H4 (cell line): ENCODE measurements at regions not wholly inside any gene's neighbourhood (a gene's known extent, or its start where the extent isn't known, plus 50 kb on each side); places are given as distances from the start of the nearest gene placed in this dataset.

Source experiments
- DNase-seq: peaks from one replicate; pipeline ENCODE4 v3.0.0-alpha.2; 2015; ENCODE audit warnings: low spot score

DNA sequence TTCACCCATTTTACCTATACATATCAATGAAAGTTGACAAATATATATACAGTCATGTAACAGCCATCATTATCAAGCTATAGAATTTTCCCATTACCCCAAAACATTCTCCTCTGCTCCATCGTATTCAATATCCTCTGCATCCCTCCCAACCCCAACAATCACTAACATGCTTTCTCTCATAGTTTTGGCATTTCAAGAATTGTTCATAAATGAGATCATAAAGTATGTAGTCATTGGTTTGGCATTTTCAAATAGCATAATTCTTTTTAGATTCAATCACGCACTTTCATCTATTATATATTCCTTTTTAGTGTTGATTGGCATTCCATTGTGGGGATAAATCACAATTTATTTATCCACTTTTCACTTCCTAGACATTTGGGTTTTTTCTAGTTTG lies 866.0 kb upstream of the TMEM132C start:
- no peak for DNase-seq

DNA sequence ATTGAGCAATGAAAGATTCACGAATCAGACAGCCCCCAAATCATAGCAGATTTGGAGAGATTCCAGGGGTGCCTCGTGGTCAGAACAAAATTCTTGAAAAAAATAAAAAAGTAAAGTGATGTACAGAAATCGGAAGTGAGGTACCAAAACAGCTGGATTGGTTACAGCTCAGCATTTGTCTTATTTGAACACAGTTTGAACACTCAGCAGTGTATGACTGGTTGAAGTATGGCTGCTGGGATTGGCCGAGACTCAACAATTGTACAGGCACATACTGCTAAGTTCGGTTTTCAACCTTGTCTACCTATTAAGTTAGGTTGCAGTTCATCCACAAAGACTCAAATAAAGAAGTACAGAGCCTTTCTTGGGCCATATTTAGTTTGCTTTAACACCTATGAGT lies 865.4 kb upstream of the TMEM132C start:
- DNase-seq: no peak

DNA sequence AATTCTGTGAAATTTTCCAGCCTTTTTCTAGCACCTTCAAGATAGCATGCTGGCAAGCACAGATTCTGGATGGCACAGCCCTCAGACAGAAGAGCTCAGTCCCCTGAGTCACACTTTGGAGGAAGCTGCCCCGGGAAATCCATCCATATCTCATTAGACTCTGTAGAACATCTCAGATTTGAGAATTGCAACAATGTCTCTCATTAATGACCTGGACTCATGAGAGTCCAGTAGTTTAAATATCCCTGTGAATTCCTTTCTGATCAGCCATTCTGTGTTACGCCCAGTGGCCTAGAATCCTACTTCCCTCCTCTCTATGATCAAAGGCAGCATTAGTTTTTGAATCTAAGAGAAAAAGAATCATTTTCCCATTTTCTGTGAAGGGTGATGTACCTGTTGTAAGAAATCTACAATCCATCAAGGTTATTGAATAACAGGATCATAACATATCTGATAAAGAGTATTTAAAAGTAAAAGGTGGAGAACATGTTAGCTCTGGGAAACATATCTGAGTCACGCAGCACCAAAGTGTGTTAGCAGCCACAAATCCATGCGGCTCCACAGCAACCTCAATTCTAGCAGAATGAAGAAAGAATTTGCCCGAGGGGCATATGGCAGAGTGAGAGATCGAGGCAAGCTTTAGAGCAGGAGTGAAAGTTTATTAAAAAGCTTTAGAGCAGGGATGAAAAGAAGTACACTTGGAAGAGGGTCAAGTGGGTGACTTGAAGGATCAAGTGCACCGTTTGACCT lies 855.6 kb upstream of the TMEM132C start:
- no peak for DNase-seq

DNA sequence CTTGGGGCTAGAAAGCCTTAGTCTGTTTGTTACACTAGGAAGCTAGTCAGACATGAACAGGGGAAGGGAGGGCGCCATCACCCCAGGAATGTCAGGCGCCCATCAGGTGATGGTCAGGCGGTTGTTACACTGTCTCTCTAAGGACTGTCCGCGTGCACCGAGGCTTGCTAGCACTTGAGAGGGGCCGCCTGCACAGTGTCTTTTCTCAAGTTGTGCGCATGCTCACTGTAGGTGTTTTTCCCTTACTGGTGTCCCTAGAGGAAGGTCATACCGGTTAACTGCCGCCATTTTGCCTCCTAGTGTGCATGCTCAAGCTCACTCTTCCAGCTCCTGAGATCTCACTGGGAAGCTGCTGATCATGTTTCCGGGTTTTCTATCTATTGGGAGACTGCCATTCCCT lies 855.0 kb upstream of the TMEM132C start:
- no peak for DNase-seq

DNA sequence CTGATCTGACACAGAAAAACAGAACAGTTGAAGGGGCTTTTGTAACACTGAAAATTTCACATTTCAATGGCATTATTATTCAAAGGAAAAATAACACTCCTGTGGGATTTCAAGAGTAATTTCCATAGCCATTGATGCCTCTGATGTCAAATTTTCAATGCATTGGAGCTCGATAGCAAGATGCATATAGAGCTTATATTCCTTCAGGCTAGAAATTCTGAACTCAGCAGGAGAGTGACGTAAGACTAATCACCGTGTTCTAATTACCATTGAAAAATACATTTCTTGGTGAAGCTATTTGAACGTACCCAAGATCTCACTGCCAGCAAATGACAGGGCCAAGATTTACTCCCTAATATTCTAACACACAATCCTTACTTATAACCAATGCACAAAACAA lies 854.1 kb upstream of the TMEM132C start:
- no peak for DNase-seq

DNA sequence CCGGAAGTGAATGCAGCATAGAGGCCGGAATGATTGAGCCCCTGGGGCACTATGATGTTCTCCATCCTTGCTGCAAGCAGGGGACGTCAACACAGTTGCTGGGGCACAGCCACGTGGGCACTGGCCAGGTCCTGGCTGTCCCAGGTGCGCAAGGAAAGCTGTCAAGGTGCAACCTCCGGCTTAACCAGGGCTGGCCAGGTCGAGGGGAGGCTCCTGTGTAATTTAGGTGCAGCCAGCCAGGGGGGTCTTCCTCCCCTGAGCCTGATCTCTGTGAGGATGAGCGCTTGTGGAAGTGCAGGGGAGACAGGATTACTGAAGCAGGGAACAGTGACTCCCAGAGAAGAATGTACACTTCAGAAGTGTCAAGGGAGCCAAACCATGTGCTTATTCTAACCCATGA lies 852.8 kb upstream of the TMEM132C start:
- DNase-seq: no peak

DNA sequence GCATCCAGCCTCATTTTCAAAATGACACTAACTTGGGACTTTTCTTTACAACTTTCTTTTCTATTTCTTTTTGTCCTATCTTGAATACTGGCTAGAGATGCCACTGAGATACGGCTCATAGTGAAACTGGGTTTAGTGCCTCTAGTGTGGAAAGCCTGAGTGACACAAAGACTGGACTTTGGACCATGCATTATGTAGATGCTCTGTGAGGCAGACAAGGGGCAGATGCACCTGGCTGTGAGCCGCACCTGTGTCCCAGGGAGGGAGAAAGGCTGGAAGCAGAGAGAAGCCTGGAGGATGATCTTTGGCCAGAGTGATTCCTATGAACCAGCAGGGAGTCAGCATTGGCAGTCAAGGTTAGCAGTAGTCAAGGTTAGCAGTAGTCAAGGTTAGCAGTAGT lies 852.3 kb upstream of the TMEM132C start:
- no peak for DNase-seq

DNA sequence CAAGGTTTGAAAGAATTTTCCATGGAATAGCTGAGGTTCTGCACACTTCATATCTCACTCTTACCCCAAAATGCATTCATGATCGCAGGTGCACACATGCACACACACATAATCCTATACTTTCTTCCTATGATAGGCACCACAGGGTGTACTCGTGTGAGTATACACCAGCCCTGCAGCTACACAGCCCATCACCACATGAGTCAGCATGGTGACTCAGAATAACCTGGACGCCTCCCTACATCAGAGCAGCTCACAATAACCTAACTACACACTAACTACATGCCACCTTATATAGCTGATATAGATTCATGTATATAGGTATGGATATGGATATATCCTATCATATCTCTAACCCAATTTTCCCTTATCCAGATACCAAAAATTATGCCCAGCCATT lies 850.2 kb upstream of the TMEM132C start:
- no peak for DNase-seq

DNA sequence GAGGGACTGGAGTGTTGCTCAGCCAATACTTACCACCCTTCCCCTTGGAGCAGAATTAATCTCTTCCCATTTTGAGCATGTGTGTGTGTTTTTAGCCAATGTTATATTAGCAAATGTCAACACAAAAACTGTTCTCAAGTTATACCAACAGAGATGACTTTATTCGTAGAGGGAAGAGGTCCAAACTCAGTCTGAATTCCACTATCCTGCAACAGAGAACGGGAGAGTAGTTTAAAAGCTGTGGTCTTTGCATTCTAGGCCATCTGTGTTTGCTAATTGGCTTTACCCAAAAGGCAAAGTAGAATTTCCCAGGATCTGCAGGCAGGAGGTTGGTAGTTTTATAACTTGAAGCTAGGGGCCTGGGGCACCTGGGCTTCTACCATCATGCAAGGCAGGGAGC lies 847.9 kb upstream of the TMEM132C start:
- DNase-seq: no peak

DNA sequence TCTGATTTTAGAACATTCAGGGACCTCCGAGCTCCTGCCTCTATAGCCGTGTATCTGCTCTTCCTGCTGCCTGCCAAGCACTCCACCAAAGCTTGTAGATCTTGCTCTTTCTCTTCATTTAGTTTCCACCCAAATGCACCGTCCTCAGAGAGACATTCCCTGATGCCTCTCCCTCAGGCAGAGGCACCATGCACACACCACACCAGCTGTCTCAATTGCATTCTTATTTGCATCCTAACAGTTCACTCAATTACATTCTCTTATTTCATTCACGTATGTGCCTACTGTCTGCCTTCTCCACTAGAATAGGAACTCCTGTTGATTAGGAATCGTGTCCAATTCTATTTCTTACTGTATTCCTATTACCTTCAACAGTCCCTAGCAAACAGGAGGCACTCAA lies 845.4 kb upstream of the TMEM132C start:
- no peak for DNase-seq

DNA sequence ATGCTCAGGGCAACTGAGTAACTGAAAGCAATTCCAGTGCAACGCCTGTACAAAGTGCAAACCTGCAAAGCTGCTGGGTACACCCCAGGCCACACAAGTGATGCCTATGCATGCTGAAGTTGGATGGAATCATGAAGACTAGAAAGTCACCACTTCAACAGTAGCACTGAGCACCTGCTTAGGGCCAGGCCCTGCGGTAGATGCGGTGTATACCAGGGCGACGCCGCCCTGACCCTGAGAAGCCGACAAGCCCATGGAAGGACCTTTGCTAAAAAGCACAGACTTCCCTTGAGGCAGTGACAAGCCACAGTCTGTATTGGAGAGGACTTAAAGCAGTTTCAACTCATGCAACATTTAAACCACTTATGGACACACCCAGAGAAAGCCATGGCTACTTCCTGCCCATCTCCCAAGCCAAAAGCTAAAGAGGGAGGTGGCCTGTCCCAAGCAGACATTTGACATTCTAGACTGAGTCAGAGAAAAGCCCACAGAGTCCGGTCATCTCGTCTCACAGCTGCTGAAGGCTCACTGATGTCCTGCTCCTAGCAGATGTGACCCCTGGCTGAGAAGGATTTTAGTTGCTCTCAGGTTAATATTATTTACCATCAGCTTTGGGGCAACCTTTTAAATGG lies 843.9 kb upstream of the TMEM132C start:
- no peak for DNase-seq

DNA sequence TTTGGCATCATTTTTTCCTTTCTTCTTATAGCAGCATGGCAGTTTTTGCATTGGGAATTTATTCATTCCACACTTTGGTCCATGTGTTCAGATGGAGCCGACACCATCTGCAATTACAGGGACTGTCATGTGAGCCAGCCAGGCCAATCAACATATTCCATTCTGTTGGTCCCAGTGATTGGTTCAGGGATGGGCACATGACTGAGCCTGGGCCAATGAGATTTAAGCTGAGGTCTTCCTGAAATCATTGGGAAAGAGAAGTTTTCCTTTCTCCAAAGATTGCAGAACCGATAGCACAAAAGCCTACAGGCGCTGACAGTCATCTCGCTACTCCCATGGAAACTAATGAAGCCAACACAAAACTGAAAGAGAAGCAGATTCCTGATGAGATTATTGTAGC lies 841.5 kb upstream of the TMEM132C start:
- no peak for DNase-seq

DNA sequence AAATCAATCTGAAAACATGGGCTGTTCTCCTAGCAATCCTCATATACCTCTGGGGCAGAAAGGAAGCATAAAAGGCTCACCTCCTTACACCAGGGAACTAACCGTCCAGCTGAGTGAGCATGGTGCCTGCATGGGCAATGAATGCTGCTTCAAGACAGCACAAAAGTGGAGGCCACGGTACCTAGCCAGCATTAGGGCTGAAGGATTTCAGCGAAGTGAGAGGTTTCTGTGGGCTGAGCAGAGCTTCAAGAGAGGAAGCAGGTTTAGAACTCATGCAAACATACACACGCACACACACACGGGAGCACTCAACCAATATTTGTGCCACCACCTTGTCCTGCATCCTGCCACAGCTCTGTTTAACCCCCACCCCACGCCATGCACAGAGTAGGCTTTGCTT lies 838.5 kb upstream of the TMEM132C start:
- no peak for DNase-seq

DNA sequence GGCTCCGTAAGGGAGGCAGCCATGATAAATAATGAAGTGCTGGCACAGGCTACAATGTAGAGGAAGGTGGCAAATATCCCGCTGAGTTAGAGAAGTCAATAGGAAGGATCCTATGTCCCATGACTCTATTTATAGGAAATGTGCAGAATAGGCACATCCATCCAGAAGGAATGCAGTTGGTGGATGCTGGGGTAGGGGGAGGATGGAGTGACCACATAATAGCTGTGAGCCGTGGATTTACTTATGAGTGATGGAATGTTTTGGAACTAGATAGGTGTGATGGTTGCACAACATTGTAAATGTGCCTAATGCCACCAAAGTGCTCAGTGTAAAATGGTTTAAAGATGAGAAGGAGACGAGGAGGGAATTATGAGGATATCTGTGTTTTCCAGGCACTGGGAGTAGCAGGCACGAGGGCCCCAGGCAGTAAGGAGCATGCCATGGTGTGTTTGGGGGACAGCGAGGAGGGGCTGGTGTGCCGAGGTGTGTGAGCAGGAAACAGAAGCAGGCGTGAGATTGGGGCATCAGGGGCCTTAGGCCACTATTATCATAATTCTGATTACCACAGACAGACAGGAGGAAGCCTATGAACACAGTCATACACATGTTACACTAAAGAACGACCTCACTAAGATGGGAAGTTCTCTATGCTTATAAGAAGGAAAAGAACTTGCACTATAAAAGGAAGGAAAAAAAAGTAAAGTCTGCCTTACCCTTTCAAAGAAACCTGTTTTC lies 837.3 kb upstream of the TMEM132C start:
- DNase-seq: no peak

DNA sequence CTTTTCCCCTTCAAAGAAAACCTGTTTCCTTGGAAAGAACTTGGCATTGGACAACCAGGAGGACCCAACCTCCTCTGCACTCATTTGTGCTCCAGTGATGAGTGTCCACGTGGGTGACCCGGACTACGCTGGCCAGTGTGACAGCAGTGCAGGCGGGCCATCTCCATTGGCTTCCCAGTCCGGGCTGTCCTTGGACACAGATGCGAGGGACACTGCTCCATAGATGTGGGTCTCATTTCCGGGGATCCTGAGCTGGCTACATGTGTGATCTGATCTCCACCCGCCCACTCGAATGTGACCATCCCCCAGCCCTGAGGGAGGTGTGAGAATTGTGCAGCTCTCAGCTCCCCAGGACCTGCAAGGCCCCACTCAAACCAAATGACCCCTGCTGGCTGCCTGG lies 836.6 kb upstream of the TMEM132C start:
- no peak for DNase-seq

DNA sequence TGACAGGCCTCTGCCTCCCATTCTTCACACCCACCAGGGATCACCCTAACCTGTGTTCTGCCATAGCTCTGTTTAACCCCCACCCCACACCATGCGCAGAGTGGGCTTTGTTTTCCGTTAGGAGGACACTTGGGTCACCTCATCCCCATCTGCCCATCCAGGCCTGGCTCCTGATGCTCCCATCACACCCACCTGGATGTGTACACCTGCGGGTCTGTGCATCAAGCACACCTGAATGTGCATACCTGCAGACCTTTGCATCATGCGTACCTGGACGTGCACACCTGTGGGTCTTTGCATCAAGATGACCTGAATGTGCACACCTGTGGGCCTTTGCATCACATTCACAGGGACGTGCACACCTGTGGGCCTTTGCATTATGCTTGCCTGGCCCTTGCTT lies 835.8 kb upstream of the TMEM132C start:
- no peak for DNase-seq

DNA sequence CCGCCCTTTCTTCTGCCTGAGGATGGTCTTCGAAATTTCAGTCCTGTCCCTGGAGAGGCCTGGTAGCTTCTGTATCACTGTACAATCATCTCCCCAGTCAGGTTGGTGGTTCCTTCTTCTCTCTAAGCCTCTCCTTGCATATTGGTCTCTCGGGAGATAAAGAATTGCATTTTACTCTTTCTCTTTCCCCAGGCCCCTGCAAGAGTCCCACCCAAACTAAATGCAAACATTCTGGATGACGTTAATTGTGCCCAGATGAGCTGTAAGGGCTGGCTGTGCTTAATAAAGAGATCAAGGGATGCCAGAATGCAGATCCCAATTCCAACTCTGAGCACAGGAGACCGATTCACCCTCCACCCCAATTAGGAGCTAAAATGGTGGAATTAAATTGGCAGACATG lies 835.4 kb upstream of the TMEM132C start:
- DNase-seq: no peak

DNA sequence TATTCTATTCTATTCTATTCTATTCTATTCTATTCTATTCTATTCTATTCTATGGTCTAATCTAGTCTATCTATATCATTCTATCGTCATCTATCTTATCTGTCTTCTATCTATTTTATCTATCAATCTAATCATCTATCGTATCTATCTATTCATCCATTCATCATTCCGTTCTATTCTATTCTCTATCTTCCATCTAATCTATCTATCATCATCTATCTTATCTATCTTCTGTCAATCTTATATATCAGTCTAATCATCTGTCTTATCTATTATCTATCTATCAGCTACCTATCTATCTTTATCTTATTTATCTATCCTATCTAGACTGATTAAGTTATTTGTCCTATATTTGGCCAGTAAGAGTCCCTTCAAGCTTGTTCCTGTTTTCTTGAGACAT lies 831.5 kb upstream of the TMEM132C start:
- DNase-seq: no peak

DNA sequence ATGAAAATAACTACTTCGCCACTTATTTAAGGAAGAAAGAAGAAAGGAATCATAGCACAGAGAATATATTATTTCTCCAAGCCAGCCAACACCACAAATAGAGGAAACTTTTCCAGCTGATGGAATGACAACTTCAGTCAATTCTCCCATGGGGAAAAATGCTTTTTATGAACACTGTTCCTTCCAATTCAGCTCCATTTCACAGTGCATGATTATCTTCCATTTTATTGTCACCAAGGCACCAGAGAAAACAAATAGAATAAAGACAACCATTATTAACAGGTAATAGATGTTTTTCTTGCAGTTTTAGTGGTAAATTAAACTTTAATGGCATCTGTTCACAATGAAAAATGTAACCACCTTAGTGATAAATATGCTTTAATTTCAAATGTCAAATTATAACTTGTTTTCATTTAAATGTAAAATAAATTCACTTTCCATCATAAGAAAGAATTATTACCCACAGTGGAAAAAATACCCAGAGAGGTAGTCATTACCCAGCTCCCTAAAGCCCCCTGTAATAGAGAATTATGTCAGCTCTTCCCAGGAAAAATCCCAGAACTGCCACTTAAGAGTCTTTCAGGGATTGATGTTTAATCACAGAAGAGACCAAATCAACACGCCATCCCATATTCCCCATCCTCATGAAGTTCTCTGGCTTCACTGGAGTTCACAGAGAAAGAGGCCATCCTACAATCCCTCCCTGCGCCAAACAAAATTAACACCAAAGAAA lies 828.3 kb upstream of the TMEM132C start:
- no peak for DNase-seq

DNA sequence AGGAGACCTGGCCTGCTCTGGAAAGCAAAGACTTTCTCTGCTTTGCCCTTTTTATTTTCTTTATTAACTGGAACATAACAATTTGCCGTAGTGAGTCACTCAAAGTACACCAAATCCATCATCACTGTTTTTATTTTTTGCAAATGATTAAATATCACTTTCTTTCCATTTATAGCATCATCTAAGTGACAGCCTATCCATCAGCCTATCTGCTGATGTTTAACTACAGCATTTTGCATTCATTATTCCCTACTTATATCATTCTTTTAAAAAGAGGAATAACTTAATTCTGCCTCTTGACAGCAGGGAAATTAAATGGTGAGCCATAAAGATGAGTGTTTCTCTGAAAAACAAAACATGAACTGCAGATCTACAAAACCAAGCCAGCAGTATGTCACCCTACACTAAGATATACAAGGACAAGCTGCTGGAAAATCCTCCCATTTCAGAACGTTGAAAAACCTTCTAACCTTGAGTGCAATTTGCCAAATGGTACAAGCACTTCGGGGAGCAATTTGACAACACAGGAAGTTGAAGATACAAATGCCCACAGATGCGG lies 821.3 kb upstream of the TMEM132C start:
- DNase-seq: no peak

DNA sequence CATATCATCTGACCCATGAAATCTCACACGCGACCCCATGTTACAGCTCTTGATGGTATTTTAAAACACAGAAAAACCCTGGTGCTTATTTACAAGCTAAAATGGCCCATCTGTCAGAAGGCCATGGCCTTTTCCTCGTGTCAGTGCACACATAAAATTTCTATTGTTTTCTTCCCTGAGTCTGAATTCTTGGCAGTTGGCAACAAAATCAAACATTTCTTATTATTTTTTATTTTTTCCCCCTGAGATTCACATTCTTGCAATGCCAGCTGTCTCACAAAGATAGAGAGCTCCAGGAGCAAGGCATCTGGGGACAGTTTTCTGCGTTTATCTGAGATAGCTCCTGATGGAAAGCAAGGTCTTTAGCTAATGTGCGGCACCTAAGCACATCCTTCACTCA lies 818.1 kb upstream of the TMEM132C start:
- DNase-seq: no peak

DNA sequence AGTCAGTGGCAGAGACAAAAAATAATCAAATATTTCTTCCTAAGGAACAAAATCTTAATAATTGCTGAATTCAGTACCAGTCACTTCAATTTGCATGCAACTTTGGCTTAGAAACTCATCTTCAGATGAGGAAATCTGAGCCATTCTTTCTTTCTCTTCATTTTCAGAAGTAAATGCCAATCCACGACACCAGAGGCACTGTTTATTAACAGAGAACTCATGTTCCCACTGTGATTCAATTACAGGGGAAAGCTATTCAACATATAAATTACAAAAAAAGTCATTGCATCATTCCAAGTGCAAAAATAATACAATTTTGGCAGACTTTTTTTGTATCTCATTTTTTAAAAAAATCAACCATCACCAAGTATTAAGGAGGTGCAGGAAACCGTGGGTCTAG lies 816.1 kb upstream of the TMEM132C start:
- no peak for DNase-seq
